HepG2 (cell line): ENCODE measurements at regions not wholly inside any gene's neighbourhood (a gene's known extent, or its start where the extent isn't known, plus 50 kb on each side); places are given as distances from the start of the nearest gene placed in this dataset.
A peak's percentile ranks its signal among the peaks of the same experiment; 100 is the strongest.

Experiments
- ATAC-seq: fragments of 200-7000 bp; cut with Tn5 transposase; 3 replicates; pipeline ENCODE4 v1.9.1; 2020; ENCODE audit warnings: mild to moderate bottlenecking, moderate library complexity
- BruUV-seq: library from RNA; stranded (reverse); fragments of 400-500 nt; replicated peaks from 2 replicates; lab custom pipeline; 2021; lab: Mats Ljungman, UMichigan
- CTCF ChIA-PET: fragments of 300-600 bp; formaldehyde crosslinking; extraction: SDS; loops from one replicate; lab custom pipeline; 2021; ENCODE audit warnings: low total read pairs, inconsistent platforms, low intra/inter-chr PET ratio; lab: Yijun Ruan, JAX
- POLR2A ChIA-PET: fragments of 350-600 bp; sonication (Branson Sonifier 250); formaldehyde crosslinking; loops from one replicate; lab custom pipeline; 2020; ENCODE audit warnings: antibody characterized with exemption, inconsistent platforms; lab: Yijun Ruan, JAX
- DNase-seq: peaks from one replicate; pipeline ENCODE4 v3.0.0-alpha.2; 2015; ENCODE audit warnings: low spot score
- FAIRE-seq: peaks from 3 replicates; lab custom pipeline; 2011; peaks lifted over from hg19 to GRCh38; lab: Jason Lieb, UNC
- H2AFZ ChIP-seq: one replicate; pipeline ENCODE4 v1.6.1; 2011; ENCODE audit warnings: low read length, inconsistent platforms
- H3K27ac ChIP-seq: fragments of 300-600 bp; 3 replicates; pipeline ENCODE4 v1.8.0; 2011; ENCODE audit warnings: mixed run types, mild to moderate bottlenecking, mixed read lengths, low read length, inconsistent platforms; ENCODE audit not compliant: insufficient read depth; ENCODE audit errors: extremely low read length
- H3K27me3 ChIP-seq, 2 experiments: fragments of 200-600 bp in 1 of 2; 2 replicates in 1 of 2; 3 replicates in 1 of 2; pipeline versions ENCODE4 v1.6.0 to v1.8.0; 2011; ENCODE audit warnings: low read length in 2 of 2, mild to moderate bottlenecking in 2 of 2, moderate library complexity in 2 of 2, inconsistent platforms in 1 of 2; ENCODE audit not compliant: insufficient read depth in 2 of 2, control insufficient read depth in 1 of 2
- H3K36me3 ChIP-seq, 2 experiments: fragments of 200-600 bp in 1 of 2; replicated peaks in 1 of 2; 2 replicates in 1 of 2; 3 replicates in 1 of 2; pipeline versions ENCODE4 v1.5.1 to v1.8.0; 2011; ENCODE audit warnings: low read length in 2 of 2, inconsistent platforms in 1 of 2; ENCODE audit not compliant: insufficient read depth in 2 of 2, control insufficient read depth in 1 of 2
- H3K4me1 ChIP-seq: 2 replicates; pipeline ENCODE4 v1.5.1; 2012; ENCODE audit warnings: low read length, inconsistent platforms; ENCODE audit not compliant: insufficient read depth
- H3K4me2 ChIP-seq: 2 replicates; pipeline ENCODE4 v1.6.0; 2011; ENCODE audit warnings: low read depth, low read length, inconsistent platforms
- H3K4me3 ChIP-seq, 3 experiments: fragments of 200-600 bp in 1 of 3; sonication (generic), shearing (Covaris generic) in 1 of 3; replicated peaks in 1 of 3; 2 replicates each; pipeline ENCODE4 v1.5.1; 2011 to 2016; ENCODE audit warnings: low read length in 3 of 3, inconsistent platforms in 2 of 3, low read depth in 2 of 3, mild to moderate bottlenecking in 2 of 3, control low read depth in 1 of 3, mixed read lengths in 1 of 3; ENCODE audit not compliant: insufficient read depth in 1 of 3
- H3K79me2 ChIP-seq: one replicate; pipeline ENCODE4 v1.6.1; 2011; ENCODE audit warnings: low read length, inconsistent platforms; ENCODE audit not compliant: insufficient read depth
- H3K9ac ChIP-seq: 2 replicates; pipeline ENCODE4 v1.6.0; 2011; ENCODE audit warnings: mild to moderate bottlenecking, low read depth, low read length, inconsistent platforms; ENCODE audit not compliant: insufficient read depth
- H3K9me3 ChIP-seq: 2 replicates; pipeline ENCODE4 v1.5.1; 2012; ENCODE audit warnings: mild to moderate bottlenecking, low read length
- H4K20me1 ChIP-seq: 2 replicates; pipeline ENCODE4 v1.6.0; 2011; ENCODE audit warnings: inconsistent platforms, mild to moderate bottlenecking, low read length, moderate library complexity; ENCODE audit not compliant: insufficient read depth
- IKZF4 ChIP-seq: sonication (generic); formaldehyde crosslinking; IDR thresholded peaks from 2 replicates; pipeline ENCODE4 v1.5.1; 2020; ENCODE audit warnings: borderline replicate concordance, mild to moderate bottlenecking, low read depth, missing genetic modification reagents; ENCODE audit errors: not compliant biosample characterization
- MAFF ChIP-seq: IDR thresholded peaks from 2 replicates; pipeline ENCODE4 v1.6.1; 2011; ENCODE audit warnings: low read depth, low read length, improper control_type of control experiment
- MAFK ChIP-seq, 2 experiments: IDR thresholded peaks in 1 of 2; conservative IDR thresholded peaks in 1 of 2; 2 replicates each; pipeline ENCODE4 v1.6.1; 2011; ENCODE audit warnings: improper control_type of control experiment in 2 of 2, low read length in 2 of 2
- RARG ChIP-seq: sonication (generic); formaldehyde crosslinking; IDR thresholded peaks from 2 replicates; pipeline ENCODE4 v1.4.0; 2020; ENCODE audit warnings: low read depth, mild to moderate bottlenecking, missing genetic modification reagents
- WGBS: methylation state at CpG from one replicate; pipeline ENCODE4 v1.1.6; 2017; ENCODE audit warnings: low lambda C conversion rate; 5-methylcytosine and 5-hydroxymethylcytosine counted together
- in situ Hi-C: cut with HindIII; loops from 2 replicates; pipeline ENCODE4 v1.10.0; 2017; ENCODE audit warnings: low pct_unique_long_range_greater_than_20kb; ENCODE audit not compliant: extremely low pct_ligation_motif_present
- intact Hi-C: fragments of 100-400 bp; cut with micrococcal nuclease; formaldehyde crosslinking; loops from one replicate; pipeline ENCODE4 v1.10.0; 2022; ENCODE audit not compliant: unreplicated experiment
- TF ChIP-seq, protein P1 (sequence below): IDR thresholded peaks from 2 replicates; pipeline ENCODE4 v1.6.1; 2016; ENCODE audit warnings: low read depth
- TF ChIP-seq, protein P2 (sequence below): sonication (generic); formaldehyde crosslinking; IDR thresholded peaks from 2 replicates; pipeline ENCODE4 v1.4.0; 2020; ENCODE audit warnings: missing genetic modification reagents; ENCODE audit errors: not compliant biosample characterization

DNA sequence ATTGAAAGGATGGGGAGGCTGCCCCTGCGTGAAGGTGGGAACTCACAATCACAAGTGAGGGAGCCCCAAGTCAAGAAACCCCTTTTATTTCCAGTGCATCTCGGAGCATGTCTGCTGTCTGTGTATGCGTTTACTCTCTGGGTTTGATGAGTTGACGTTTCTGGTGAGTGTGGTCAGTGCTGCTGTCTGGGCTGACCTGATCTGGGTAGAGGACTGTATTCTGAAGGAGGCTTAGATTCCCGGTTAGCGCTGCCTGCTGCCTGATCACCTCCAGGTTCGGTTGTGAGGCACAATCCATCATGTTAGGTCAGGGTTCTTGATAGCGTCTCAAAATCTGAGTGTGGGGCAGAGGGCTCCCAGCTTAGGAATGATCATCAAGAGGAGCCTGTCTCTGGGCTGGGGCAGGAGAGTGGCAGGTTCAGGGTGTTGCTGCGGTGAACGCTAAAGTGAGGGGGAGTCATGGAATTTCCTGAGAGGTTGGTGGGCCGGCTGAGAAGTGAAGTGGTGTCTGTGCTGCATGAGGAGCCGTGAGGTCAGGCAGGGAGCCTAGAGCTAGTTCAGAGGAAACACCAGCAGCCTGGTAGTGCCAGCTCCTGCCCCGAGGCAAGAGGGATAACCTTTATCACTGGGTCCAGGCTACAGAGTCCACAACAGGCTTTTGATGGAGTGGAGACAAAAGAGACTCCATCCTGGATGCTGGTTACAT, 225.3 kb upstream of the CST7 start:
- WGBS: 20% methylated on average over 13 of the region's 13 CpGs
- H3K27me3 ChIP-seq: peaks cover 0 to 13% of the 10 kb centered on the region in 2 experiments; a peak in 1 of 5 replicates
- CTCF ChIA-PET: no interaction called here

DNA sequence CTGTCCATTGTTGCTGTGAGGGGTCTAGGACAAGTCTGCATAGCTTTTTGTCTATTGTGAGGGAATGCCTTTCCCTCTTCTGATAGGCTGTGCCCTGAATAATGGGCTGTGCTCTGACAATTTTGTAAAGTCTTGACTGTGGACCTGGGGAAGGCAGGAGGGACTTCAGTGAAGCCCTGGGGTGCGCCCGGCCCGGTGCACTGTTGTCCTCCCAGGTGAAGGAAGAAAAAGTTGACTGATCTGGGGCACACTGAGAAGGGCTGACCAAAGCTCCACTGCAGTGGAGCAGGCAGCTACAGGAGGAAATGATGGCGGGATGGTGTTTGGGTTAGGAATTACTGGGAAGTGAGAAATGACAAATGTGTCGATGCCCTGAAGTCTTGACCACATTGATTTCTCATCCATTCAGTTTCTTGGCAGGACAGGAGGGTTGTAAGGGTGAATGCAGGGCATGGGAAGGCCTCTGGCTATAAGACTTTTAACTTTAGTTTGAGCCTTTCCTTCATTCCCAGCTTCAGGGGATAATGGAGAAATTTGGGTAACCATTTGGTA, 224.0 kb upstream of the CST7 start:
- no peaks in the 10 kb centered on the region for H3K36me3 ChIP-seq
- ChIA-PET CTCF (no interaction called here), POLR2A (no interaction called here)
- H3K4me2 ChIP-seq: no peak overlapping the region
- H3K4me3 ChIP-seq: no peak overlapping the region
- ATAC-seq (no peak), FAIRE-seq (peak; percentile 39), DNase-seq (no peak)
- H4K20me1 ChIP-seq: no peaks in the 10 kb centered on the region
- no peaks in the 10 kb centered on the region for H3K79me2 ChIP-seq
- H3K9ac ChIP-seq: no peak overlapping the region
- no peak overlapping the region for H3K27ac ChIP-seq
- H2AFZ ChIP-seq: no peak overlapping the region
- H3K4me1 ChIP-seq: peaks cover 7% of the 10 kb centered on the region; the same call in 1 of the 2 replicates
- no TSS peak for BruUV-seq
- intact Hi-C loops (no loop called here), in situ Hi-C loops (no loop called here)
- no peaks in the 10 kb centered on the region for H3K9me3 ChIP-seq
- peaks cover under 1 to 19% of the 10 kb centered on the region in 2 experiments; a peak in 3 of 5 replicates for H3K27me3 ChIP-seq
- WGBS: 41% methylated on average over 5 of the region's 5 CpGs
- TF ChIP-seq, protein P1, sequence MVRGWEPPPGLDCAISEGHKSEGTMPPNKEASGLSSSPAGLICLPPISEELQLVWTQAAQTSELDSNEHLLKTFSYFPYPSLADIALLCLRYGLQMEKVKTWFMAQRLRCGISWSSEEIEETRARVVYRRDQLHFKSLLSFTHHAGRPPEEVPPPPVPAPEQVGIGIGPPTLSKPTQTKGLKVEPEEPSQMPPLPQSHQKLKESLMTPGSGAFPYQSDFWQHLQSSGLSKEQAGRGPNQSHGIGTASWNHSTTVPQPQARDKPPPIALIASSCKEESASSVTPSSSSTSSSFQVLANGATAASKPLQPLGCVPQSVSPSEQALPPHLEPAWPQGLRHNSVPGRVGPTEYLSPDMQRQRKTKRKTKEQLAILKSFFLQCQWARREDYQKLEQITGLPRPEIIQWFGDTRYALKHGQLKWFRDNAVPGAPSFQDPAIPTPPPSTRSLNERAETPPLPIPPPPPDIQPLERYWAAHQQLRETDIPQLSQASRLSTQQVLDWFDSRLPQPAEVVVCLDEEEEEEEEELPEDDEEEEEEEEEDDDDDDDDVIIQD (CRISPR knock-in tag): no peak
- TF ChIP-seq MAFF: no peak

More for the DNA sequence above, 225.3 kb upstream of the CST7 start:
- Histone ChIP-seq H3K4me1 (peaks cover 7% of the 10 kb centered on the region; the same call in 1 of the 2 replicates), H3K4me3 (no peak overlapping the region), H3K79me2 (no peaks in the 10 kb centered on the region), H3K36me3 (no peaks in the 10 kb centered on the region), H2AFZ (no peak overlapping the region), H4K20me1 (no peaks in the 10 kb centered on the region), H3K9me3 (no peaks in the 10 kb centered on the region), H3K9ac (no peak overlapping the region), H3K27ac (no peak overlapping the region), H3K4me2 (no peak overlapping the region)
- in situ Hi-C loops (no loop called here), intact Hi-C loops (no loop called here)
- DNase-seq: no peak
- FAIRE-seq: no peak
- ATAC-seq: no peak
- TF ChIP-seq IKZF4 (CRISPR knock-in tag) (no peak), MAFK (conservative IDR thresholded peaks at IDR 0.05 in 1 of 2, IDR thresholded peaks at IDR 0.05 in 1 of 2; ENCODE audit: low read length in 2 of 2) (peak in 1 of 2 experiments; percentile 15; a peak in 1 of 4 replicates), RARG (CRISPR knock-in tag) (no peak)
- TF ChIP-seq, protein P2, sequence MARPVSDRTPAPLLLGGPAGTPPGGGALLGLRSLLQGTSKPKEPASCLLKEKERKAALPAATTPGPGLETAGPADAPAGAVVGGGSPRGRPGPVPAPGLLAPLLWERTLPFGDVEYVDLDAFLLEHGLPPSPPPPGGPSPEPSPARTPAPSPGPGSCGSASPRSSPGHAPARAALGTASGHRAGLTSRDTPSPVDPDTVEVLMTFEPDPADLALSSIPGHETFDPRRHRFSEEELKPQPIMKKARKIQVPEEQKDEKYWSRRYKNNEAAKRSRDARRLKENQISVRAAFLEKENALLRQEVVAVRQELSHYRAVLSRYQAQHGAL: no peak
- POLR2A ChIA-PET: no interaction called here
- BruUV-seq: no TSS peak
